Stomach (tissue), 8 donors: ENCODE measurements at regions not wholly inside any gene's neighbourhood (a gene's known extent, or its start where the extent isn't known, plus 50 kb on each side); places are given as distances from the start of the nearest gene placed in this dataset.
"Not testable (repeated sequence)": the region's sequence is repeated elsewhere in the genome, so short reads cannot be mapped to it uniquely, and the experiment has no call there.

Source experiments
- DNase-seq, 2 donors: peaks; one replicate each; pipeline versions ENCODE4 v3.0.0 to v3.0.0-alpha.2; 2013 to 2019
- H3K27ac ChIP-seq, 5 donors: fragments of 200-600 bp in 4 of 5; sonication (generic) in 4 of 5; one replicate each; pipeline ENCODE4 v1.5.1; 2013 to 2019; ENCODE audit warnings: mild to moderate bottlenecking in 1 of 5, moderate library complexity in 1 of 5
- H3K27me3 ChIP-seq, 3 donors: fragments of 200-600 bp; sonication (generic); one replicate each; pipeline ENCODE4 v1.5.1; 2017 to 2019; ENCODE audit warnings: mixed run types in 1 of 3
- H3K36me3 ChIP-seq, 4 donors: fragments of 200-600 bp; sonication (generic); 1 replicate in 3 of 4; 2 replicates in 1 of 4; pipeline ENCODE4 v1.5.1; 2016 to 2019
- H3K4me1 ChIP-seq, 4 donors: fragments of 200-600 bp; sonication (generic); one replicate each; pipeline ENCODE4 v1.5.1; 2016 to 2019
- H3K4me3 ChIP-seq, 4 donors: fragments of 200-600 bp; sonication (generic) in 3 of 4; one replicate each; pipeline ENCODE4 v1.5.1; 2016 to 2019; ENCODE audit warnings: mild to moderate bottlenecking in 1 of 4
- H3K9me3 ChIP-seq, 4 donors: fragments of 200-600 bp; sonication (generic); one replicate each; pipeline ENCODE4 v1.5.1; 2016 to 2019
- WGBS, 5 donors: extraction: QIAGEN DNeasy Blood & Tissue Kit in 3 of 5; methylation state at CpG; one replicate each; pipeline versions ENCODE4 v1.1.5 to v1.1.7; 2013 to 2018; 5-methylcytosine and 5-hydroxymethylcytosine counted together
- intact Hi-C: fragments of 100-400 bp; cut with DNase I; formaldehyde crosslinking; loops from one replicate; pipeline ENCODE4 v1.15.1; 2023; ENCODE audit warnings: low total_unique reads
- donor health status: healthy with polysubstance abuse.
- donor health status: Bipolar disorder and iron deficiency.
- donor health status: healthy.

DNA sequence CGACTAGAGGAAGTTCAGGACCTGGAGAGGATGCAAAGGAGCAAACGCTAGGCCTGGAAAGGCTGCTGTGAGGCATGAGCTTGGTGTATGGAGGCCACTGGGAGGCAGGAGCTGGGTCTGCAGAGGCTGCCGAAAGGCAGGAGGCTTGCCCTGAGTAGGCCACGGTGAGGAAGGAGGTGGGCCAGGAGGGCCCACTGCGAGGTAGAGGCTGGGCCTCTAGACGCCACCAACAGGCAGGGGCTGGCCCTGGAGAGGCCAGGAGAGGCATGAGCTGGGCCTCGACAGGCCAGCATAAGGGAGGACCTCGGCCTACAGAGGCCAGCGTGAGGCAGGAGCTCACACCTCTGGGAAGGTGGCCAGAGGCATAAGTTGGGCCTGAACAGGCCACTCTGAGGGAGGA, 330.0 kb downstream of the ZNF479 start:
- H3K36me3 ChIP-seq, DNase-seq: not testable (repeated sequence)

DNA sequence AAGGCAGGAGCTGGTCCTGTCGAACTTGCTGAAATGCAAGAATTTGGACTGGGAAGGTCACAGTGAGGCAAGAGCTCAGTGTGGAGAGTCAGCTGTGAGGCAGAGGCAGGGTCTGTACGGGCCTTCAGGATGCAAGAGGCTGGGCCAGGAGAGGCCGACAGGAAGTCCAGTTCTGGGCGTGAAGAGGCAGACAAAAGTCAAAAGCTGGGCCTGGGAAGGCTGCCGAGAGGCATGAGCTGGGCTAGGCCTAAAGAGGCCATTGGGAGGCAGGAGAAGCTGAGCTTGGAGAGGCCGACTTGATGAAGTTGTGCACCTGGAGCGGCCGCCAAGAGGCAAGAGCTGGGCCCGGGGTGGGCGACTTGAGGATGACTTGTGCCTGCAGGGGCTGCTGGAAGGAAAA, 330.5 kb downstream of the ZNF479 start:
- DNase-seq, intact Hi-C loops, H3K4me1 ChIP-seq, H3K36me3 ChIP-seq, H3K27ac ChIP-seq, H3K4me3 ChIP-seq, H3K27me3 ChIP-seq: not testable (repeated sequence)
- WGBS, 5 donors = 45 to 81% (median 73%) methylated on average over 1 to 4 of the region's 10 CpGs
- peaks cover 0 to 36% (median 19%) of the 10 kb centered on the region in 4 donors for H3K9me3 ChIP-seq

More for the DNA sequence above, 330.0 kb downstream of the ZNF479 start:
- H3K27me3 ChIP-seq, intact Hi-C loops, H3K4me1 ChIP-seq, H3K27ac ChIP-seq, H3K4me3 ChIP-seq: not testable (repeated sequence)
- peaks cover 0 to 36% (median 19%) of the 10 kb centered on the region in 4 donors for H3K9me3 ChIP-seq
- 73% methylated on average over 2 of the region's 9 CpGs; no CpG with 5 or more reads in 3 of the 5 donors for WGBS, 5 donors

DNA sequence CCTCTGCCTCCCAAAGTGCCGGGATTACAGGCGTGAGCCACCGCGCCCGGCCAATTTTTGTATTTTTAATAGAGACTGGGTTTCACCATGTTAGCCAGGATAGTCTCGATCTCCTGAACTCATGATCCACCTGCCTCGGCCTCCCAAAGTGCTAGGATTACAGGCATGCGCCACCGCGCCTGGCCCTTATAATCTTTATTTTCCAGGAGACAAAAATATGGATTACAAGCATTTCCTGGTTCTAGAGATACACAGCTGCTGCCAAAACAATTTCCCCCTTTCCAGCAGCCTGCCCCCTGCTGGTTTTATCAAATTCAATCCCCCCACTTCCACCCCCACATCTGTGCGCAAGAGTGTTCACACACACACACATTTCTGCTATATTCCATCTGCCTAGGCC, 333.4 kb downstream of the ZNF479 start:
- peaks cover 0 to 23% (median 8%) of the 10 kb centered on the region in 4 donors for H3K9me3 ChIP-seq
- H3K4me3 ChIP-seq, intact Hi-C loops, H3K4me1 ChIP-seq, H3K27ac ChIP-seq, H3K36me3 ChIP-seq, DNase-seq, H3K27me3 ChIP-seq: not testable (repeated sequence)
- WGBS, 5 donors = 82 to 93% (median 86%) methylated on average over 6 to 11 of the region's 11 CpGs

DNA sequence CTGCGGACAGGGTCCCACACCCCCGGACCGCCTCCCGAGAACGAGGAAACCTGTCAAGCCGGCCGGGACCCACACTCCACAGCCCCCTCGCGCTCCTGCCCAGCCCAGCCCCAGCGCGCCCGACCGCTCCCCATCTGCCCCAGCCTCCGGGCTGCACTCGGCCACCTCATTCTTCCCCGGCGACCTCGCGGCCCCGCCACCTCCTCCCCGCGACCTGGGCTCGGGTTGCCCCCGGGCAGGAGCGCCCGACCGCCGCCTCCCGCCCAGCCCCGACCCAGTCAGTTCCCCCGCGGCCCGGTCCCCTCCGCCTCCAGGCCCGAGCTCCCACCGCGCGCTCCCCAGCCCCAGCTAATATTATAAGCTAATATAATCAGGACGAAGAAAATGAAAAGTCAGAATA, 344.8 kb downstream of the ZNF479 start:
- WGBS, 5 donors = 59 to 71% (median 67%) methylated on average over 16 to 39 of the region's 39 CpGs

More for the DNA sequence above, 344.8 kb downstream of the ZNF479 start:
- H3K36me3 ChIP-seq, H3K4me1 ChIP-seq, H3K4me3 ChIP-seq, DNase-seq, H3K27ac ChIP-seq, intact Hi-C loops, H3K27me3 ChIP-seq: not testable (repeated sequence)
- H3K9me3 ChIP-seq = peaks cover 0 to 52% (median 30%) of the 10 kb centered on the region in 4 donors
